ENCODE measurements at regions not wholly inside any gene's neighbourhood (a gene's known extent, or its start where the extent isn't known, plus 50 kb on each side); places are given as distances from the start of the nearest gene placed in this dataset.
"Not testable (repeated sequence)": the region's sequence is repeated elsewhere in the genome, so short reads cannot be mapped to it uniquely, and the experiment has no call there.

DNA sequence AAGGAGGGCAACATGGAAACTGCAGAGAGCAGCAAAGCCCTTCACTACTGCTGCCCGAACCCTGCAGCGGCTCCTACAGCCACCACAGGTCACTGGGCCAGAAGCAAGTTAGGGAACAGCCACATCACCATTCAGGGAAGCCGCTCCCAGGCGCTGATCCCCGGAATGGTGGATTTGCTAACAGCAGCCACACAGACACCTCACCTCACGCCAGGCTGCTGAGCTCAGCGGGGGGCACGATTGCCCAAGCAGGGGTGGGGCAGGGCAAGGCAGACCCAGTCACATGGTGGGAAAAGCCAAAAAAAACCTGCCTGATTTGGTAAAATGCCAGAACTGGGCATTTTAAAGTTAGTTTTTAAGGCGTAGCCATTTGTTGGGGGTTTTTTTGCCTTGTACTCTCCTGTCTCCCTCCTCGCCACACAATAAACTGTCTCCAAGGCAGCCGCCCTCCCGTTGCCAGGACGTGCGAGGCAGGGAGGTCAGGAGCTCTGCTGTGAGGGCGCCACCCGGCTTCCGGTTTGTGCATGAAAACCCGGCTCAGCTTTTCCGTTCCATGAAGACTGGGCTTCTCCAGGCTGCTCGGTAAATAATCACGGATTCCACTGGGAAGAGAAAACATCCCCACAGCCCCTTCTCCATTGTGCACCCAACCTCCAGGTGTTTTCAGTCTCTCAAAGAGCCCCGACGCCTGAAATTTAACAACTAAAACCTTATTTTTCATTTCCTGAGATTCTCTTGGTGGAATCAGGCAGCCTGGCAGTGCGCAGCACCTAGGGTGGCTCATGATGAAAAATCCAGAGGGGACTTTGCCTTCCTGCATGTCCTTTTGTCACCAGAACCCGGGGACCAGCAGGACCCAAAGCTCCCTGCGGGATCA lies 453.5 kb downstream of the PREX1 start:
- not testable (repeated sequence) for H3K9me3 ChIP-seq (ENCODE audit: control insufficient read depth, insufficient read depth, low read length); H3K36me3 ChIP-seq (ENCODE audit: control insufficient read depth, insufficient read depth, low read length); H3K4me3 ChIP-seq (ENCODE audit: low read depth, low read length)
- peak overlapping the region; percentile 33 for H3K27ac ChIP-seq (ENCODE audit: low read depth, low read length)
- peaks cover 12% of the 10 kb centered on the region for H3K27me3 ChIP-seq (ENCODE audit: control insufficient read depth, insufficient read depth, low read length)
- DNase-seq (ENCODE audit: low read depth in 4 of 6, low spot score in 6 of 6), result peak in 1 of 6 donors; percentile 67
- 34% methylated on average over 20 of the region's 26 CpGs for WGBS (ENCODE audit: insufficient coverage)
- peaks cover 32% of the 10 kb centered on the region for H3K4me1 ChIP-seq (ENCODE audit: control insufficient read depth, insufficient read depth, low read length)

GRCh38 chr20:48373555-48373934 lies 454.3 kb downstream of the PREX1 start:
- H3K9me3 ChIP-seq (ENCODE audit: control insufficient read depth, insufficient read depth, low read length), result no peaks in the 10 kb centered on the region
- 59% methylated on average over 14 of the region's 19 CpGs for WGBS (ENCODE audit: insufficient coverage)
- H3K4me3 ChIP-seq (ENCODE audit: low read depth, low read length), result no peak overlapping the region
- H3K4me1 ChIP-seq (ENCODE audit: control insufficient read depth, insufficient read depth, low read length), result peaks cover 39% of the 10 kb centered on the region
- peak overlapping the region; percentile 33 for H3K27ac ChIP-seq (ENCODE audit: low read depth, low read length)
- H3K36me3 ChIP-seq (ENCODE audit: control insufficient read depth, insufficient read depth, low read length), result no peaks in the 10 kb centered on the region
- DNase-seq (ENCODE audit: low read depth in 4 of 6, low spot score in 6 of 6), result no peak
- peaks cover 12% of the 10 kb centered on the region for H3K27me3 ChIP-seq (ENCODE audit: control insufficient read depth, insufficient read depth, low read length)

GRCh38 chr20:48372851-48373554 lies 454.8 kb downstream of the PREX1 start:
- WGBS (ENCODE audit: insufficient coverage), result 44% methylated on average over 24 of the region's 35 CpGs
- not testable (repeated sequence) for H3K27ac ChIP-seq (ENCODE audit: low read depth, low read length); H3K36me3 ChIP-seq (ENCODE audit: control insufficient read depth, insufficient read depth, low read length); H3K9me3 ChIP-seq (ENCODE audit: control insufficient read depth, insufficient read depth, low read length); DNase-seq (ENCODE audit: low read depth in 4 of 6, low spot score in 6 of 6); H3K4me3 ChIP-seq (ENCODE audit: low read depth, low read length)
- Histone ChIP-seq H3K27me3 (ENCODE audit: control insufficient read depth, insufficient read depth, low read length) (peaks cover 12% of the 10 kb centered on the region), H3K4me1 (ENCODE audit: control insufficient read depth, insufficient read depth, low read length) (peaks cover 41% of the 10 kb centered on the region)

DNA sequence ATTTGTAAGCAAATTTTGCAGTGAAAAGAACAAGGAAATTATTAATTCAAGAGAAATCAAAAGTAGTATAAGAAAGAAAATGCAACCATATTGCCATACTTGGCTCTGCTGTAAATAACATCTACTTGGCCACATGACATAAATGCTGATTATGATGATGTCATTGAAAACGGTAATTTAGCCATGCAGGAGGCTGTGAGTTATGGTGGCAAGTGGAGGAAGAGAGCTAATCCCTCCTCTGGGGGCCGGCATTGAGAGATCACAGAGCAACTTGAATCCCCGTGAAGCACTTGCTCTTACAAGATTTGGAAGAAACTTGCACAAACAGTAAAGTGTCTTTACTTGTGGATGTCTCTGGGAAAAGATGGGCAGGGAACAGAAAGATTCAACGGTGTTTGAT lies 456.6 kb downstream of the PREX1 start:
- Histone ChIP-seq H3K27ac (ENCODE audit: low read depth, low read length) (no peak overlapping the region), H3K4me1 (ENCODE audit: control insufficient read depth, insufficient read depth, low read length) (peaks cover 50% of the 10 kb centered on the region), H3K36me3 (ENCODE audit: control insufficient read depth, insufficient read depth, low read length) (no peaks in the 10 kb centered on the region), H3K9me3 (ENCODE audit: control insufficient read depth, insufficient read depth, low read length) (no peaks in the 10 kb centered on the region), H3K27me3 (ENCODE audit: control insufficient read depth, insufficient read depth, low read length) (peaks cover 12% of the 10 kb centered on the region), H3K4me3 (ENCODE audit: low read depth, low read length) (no peak overlapping the region)
- peak in 1 of 6 donors; percentile 28 for DNase-seq (ENCODE audit: low read depth in 4 of 6, low spot score in 6 of 6)
- WGBS (ENCODE audit: insufficient coverage), result 81% methylated on average over 4 of the region's 4 CpGs

- not testable (repeated sequence) for H3K4me3 ChIP-seq (ENCODE audit: low read depth, low read length); H3K36me3 ChIP-seq (ENCODE audit: control insufficient read depth, insufficient read depth, low read length); H3K27ac ChIP-seq (ENCODE audit: low read depth, low read length); H3K27me3 ChIP-seq (ENCODE audit: control insufficient read depth, insufficient read depth, low read length); H3K9me3 ChIP-seq (ENCODE audit: control insufficient read depth, insufficient read depth, low read length)
- WGBS (ENCODE audit: insufficient coverage), result 42% methylated on average over 9 of the region's 10 CpGs
- H3K4me1 ChIP-seq (ENCODE audit: control insufficient read depth, insufficient read depth, low read length), result peaks cover 30% of the 10 kb centered on the region
- DNase-seq (ENCODE audit: low read depth in 4 of 6, low spot score in 6 of 6), result peak in 2 of 6 donors; percentile 63 to 67
These were observed 459.2 kb downstream of the PREX1 start for GRCh38 chr20:48368580-48369021.

GRCh38 chr20:48367541-48368358 lies 460.0 kb downstream of the PREX1 start:
- not testable (repeated sequence) for H3K27me3 ChIP-seq (ENCODE audit: control insufficient read depth, insufficient read depth, low read length); H3K4me3 ChIP-seq (ENCODE audit: low read depth, low read length); H3K36me3 ChIP-seq (ENCODE audit: control insufficient read depth, insufficient read depth, low read length); H3K9me3 ChIP-seq (ENCODE audit: control insufficient read depth, insufficient read depth, low read length)
- Histone ChIP-seq H3K27ac (ENCODE audit: low read depth, low read length) (peak overlapping the region; percentile 25), H3K4me1 (ENCODE audit: control insufficient read depth, insufficient read depth, low read length) (peaks cover 24% of the 10 kb centered on the region)
- WGBS (ENCODE audit: insufficient coverage), result 4% methylated on average over 5 of the region's 28 CpGs
- peak in 2 of 6 donors; percentile 39 to 50 for DNase-seq (ENCODE audit: low read depth in 4 of 6, low spot score in 6 of 6)

DNA sequence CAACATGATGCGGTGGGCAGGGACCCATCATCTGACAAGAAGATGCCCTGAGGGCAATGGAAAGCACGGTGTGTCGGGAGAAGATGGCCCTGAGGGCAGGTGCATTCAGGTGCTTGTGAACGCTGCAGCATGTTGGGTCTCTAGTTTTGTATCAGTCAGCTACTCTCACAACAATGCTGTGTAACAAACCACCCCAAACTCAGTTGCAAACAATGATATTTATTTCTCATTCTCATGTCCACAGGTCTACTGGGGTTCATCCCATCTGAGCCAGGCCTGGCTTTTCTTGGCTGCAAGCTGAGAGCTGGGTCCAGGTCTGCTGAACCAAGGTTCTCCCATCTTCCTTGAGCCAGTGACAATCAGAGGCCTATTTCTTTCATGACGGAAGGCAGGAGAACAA lies 461.6 kb downstream of the PREX1 start:
- H3K4me3 ChIP-seq (ENCODE audit: low read depth, low read length), result no peak overlapping the region
- DNase-seq (ENCODE audit: low read depth in 4 of 6, low spot score in 6 of 6), result no peak
- no peaks in the 10 kb centered on the region for H3K27me3 ChIP-seq (ENCODE audit: control insufficient read depth, insufficient read depth, low read length)
- 94% methylated on average over 5 of the region's 5 CpGs for WGBS (ENCODE audit: insufficient coverage)
- peaks cover 22% of the 10 kb centered on the region for H3K4me1 ChIP-seq (ENCODE audit: control insufficient read depth, insufficient read depth, low read length)
- H3K27ac ChIP-seq (ENCODE audit: low read depth, low read length), result no peak overlapping the region
- no peaks in the 10 kb centered on the region for H3K36me3 ChIP-seq (ENCODE audit: control insufficient read depth, insufficient read depth, low read length)
- no peaks in the 10 kb centered on the region for H3K9me3 ChIP-seq (ENCODE audit: control insufficient read depth, insufficient read depth, low read length)

GRCh38 chr20:48364688-48365421 lies 462.9 kb downstream of the PREX1 start:
- no peak for DNase-seq (ENCODE audit: low read depth in 4 of 6, low spot score in 6 of 6)
- WGBS (ENCODE audit: insufficient coverage), result 90% methylated on average over 7 of the region's 11 CpGs
- no peaks in the 10 kb centered on the region for H3K9me3 ChIP-seq (ENCODE audit: control insufficient read depth, insufficient read depth, low read length)
- peaks cover 22% of the 10 kb centered on the region for H3K4me1 ChIP-seq (ENCODE audit: control insufficient read depth, insufficient read depth, low read length)
- no peak overlapping the region for H3K27ac ChIP-seq (ENCODE audit: low read depth, low read length)
- no peaks in the 10 kb centered on the region for H3K27me3 ChIP-seq (ENCODE audit: control insufficient read depth, insufficient read depth, low read length)
- H3K4me3 ChIP-seq (ENCODE audit: low read depth, low read length), result no peak overlapping the region
- no peaks in the 10 kb centered on the region for H3K36me3 ChIP-seq (ENCODE audit: control insufficient read depth, insufficient read depth, low read length)

- H3K9me3 ChIP-seq (ENCODE audit: control insufficient read depth, insufficient read depth, low read length), result no peaks in the 10 kb centered on the region
- no peak overlapping the region for H3K27ac ChIP-seq (ENCODE audit: low read depth, low read length)
- DNase-seq (ENCODE audit: low read depth in 4 of 6, low spot score in 6 of 6), result no peak
- peaks cover 16% of the 10 kb centered on the region for H3K4me1 ChIP-seq (ENCODE audit: control insufficient read depth, insufficient read depth, low read length)
- H3K4me3 ChIP-seq (ENCODE audit: low read depth, low read length), result no peak overlapping the region
- no peaks in the 10 kb centered on the region for H3K36me3 ChIP-seq (ENCODE audit: control insufficient read depth, insufficient read depth, low read length)
- no peaks in the 10 kb centered on the region for H3K27me3 ChIP-seq (ENCODE audit: control insufficient read depth, insufficient read depth, low read length)
These were observed 463.7 kb downstream of the PREX1 start for GRCh38 chr20:48364055-48364454.

All from spinal cord (tissue), 9 donors.